SK-N-SH (cell line): ENCODE measurements at regions not wholly inside any gene's neighbourhood (a gene's known extent, or its start where the extent isn't known, plus 50 kb on each side); places are given as distances from the start of the nearest gene placed in this dataset.

ENCODE experiments used
- EZH2phosphoT487 ChIP-seq: fragments of 200-600 bp; sonication (generic); IDR thresholded peaks from 2 replicates; pipeline ENCODE4 v1.6.1; 2017; ENCODE audit warnings: low read depth, mixed run types, mild to moderate bottlenecking, antibody characterized with exemption, moderate library complexity, borderline replicate concordance
- POLR2AphosphoS5 ChIP-seq: IDR thresholded peaks from 2 replicates; pipeline ENCODE4 v1.6.1; 2012; ENCODE audit warnings: low read depth, low read length
- RXRA ChIP-seq: IDR thresholded peaks from 2 replicates; pipeline ENCODE4 v1.4.0; 2012; ENCODE audit warnings: low read depth, mild to moderate bottlenecking, borderline replicate concordance
- SIN3A ChIP-seq: IDR thresholded peaks from 2 replicates; pipeline ENCODE4 v1.6.1; 2012; ENCODE audit warnings: low read depth, mild to moderate bottlenecking, low read length, moderate library complexity, borderline replicate concordance
- TF ChIP-seq, protein P1 (sequence below): fragments of 200-600 bp; sonication (generic); IDR thresholded peaks from 2 replicates; pipeline ENCODE4 v1.6.1; 2017; ENCODE audit warnings: antibody characterized with exemption, mild to moderate bottlenecking, moderate library complexity
- TF ChIP-seq, protein P2 (sequence below): IDR thresholded peaks from 2 replicates; pipeline ENCODE4; 2012
- TF ChIP-seq, protein P3 (sequence below): IDR thresholded peaks from 2 replicates; pipeline ENCODE4 v1.4.0; 2012; ENCODE audit warnings: low read depth, borderline replicate concordance
- TF ChIP-seq, protein P4 (sequence below): IDR thresholded peaks from 2 replicates; pipeline ENCODE4 v1.4.0; 2012; ENCODE audit warnings: low read depth

DNA sequence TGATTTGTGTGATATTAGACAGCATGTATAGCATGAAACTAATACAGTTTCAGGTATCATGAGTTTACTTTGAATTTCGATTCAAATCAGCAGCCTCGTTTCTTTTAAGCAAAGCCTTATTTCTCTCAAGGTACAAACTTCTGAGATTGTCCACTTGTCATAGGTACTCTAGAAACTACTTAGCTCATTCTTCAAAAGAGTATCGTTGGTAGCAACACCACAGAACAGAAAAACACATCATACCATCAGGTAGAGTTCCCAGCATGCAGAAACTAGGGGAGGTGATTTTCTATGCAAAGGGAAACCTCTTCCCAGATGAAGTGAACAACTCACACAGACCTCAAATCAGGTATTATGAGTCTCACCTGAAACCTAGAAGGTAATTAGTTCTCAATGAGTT is 237.0 kb upstream of the SOX9 start:
- TF ChIP-seq, protein P1, sequence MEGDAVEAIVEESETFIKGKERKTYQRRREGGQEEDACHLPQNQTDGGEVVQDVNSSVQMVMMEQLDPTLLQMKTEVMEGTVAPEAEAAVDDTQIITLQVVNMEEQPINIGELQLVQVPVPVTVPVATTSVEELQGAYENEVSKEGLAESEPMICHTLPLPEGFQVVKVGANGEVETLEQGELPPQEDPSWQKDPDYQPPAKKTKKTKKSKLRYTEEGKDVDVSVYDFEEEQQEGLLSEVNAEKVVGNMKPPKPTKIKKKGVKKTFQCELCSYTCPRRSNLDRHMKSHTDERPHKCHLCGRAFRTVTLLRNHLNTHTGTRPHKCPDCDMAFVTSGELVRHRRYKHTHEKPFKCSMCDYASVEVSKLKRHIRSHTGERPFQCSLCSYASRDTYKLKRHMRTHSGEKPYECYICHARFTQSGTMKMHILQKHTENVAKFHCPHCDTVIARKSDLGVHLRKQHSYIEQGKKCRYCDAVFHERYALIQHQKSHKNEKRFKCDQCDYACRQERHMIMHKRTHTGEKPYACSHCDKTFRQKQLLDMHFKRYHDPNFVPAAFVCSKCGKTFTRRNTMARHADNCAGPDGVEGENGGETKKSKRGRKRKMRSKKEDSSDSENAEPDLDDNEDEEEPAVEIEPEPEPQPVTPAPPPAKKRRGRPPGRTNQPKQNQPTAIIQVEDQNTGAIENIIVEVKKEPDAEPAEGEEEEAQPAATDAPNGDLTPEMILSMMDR = no peak
- TF ChIP-seq EZH2phosphoT487 (no peak), POLR2AphosphoS5 (no peak), RXRA (no peak), SIN3A (no peak)
- TF ChIP-seq, protein P2, sequence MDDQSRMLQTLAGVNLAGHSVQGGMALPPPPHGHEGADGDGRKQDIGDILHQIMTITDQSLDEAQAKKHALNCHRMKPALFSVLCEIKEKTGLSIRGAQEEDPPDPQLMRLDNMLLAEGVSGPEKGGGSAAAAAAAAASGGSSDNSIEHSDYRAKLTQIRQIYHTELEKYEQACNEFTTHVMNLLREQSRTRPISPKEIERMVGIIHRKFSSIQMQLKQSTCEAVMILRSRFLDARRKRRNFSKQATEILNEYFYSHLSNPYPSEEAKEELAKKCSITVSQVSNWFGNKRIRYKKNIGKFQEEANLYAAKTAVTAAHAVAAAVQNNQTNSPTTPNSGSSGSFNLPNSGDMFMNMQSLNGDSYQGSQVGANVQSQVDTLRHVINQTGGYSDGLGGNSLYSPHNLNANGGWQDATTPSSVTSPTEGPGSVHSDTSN = no peak
- TF ChIP-seq, protein P3, sequence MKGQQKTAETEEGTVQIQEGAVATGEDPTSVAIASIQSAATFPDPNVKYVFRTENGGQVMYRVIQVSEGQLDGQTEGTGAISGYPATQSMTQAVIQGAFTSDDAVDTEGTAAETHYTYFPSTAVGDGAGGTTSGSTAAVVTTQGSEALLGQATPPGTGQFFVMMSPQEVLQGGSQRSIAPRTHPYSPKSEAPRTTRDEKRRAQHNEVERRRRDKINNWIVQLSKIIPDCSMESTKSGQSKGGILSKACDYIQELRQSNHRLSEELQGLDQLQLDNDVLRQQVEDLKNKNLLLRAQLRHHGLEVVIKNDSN = no peak
- TF ChIP-seq, protein P4, sequence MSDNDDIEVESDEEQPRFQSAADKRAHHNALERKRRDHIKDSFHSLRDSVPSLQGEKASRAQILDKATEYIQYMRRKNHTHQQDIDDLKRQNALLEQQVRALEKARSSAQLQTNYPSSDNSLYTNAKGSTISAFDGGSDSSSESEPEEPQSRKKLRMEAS = no peak
